ENCODE measurements at regions not wholly inside any gene's neighbourhood (a gene's known extent, or its start where the extent isn't known, plus 50 kb on each side); places are given as distances from the start of the nearest gene placed in this dataset.

GRCh38 chr1:228927946-228928898 lies 192.9 kb downstream of the RHOU start:
- no peak overlapping the region for H3K4me3 ChIP-seq
- no peak for TF ChIP-seq CTCF (IDR thresholded peaks at IDR 0.05)
- no peak for ATAC-seq

GRCh38 chr1:228929476-228930027 lies 194.3 kb downstream of the RHOU start:
- TF ChIP-seq CTCF (IDR thresholded peaks at IDR 0.05): no peak
- ATAC-seq (no peak), DNase-seq (no peak)
- Histone ChIP-seq H3K4me1 (ENCODE audit: low read depth) (peaks cover 5% of the 10 kb centered on the region), H3K9me3 (no peaks in the 10 kb centered on the region), H3K4me3 (no peak overlapping the region), H3K36me3 (ENCODE audit: low read depth) (no peaks in the 10 kb centered on the region)
- intact Hi-C loops (cut with DNase I, micrococcal nuclease): loop anchor here in 1 of 2 donors (10.0 kb wide), 1 partner anchor 75 kb away; no protein-coding TSS in a partner anchor

More at GRCh38 chr1:228927946-228928898, 192.9 kb downstream of the RHOU start:
- no peaks in the 10 kb centered on the region for H3K36me3 ChIP-seq (ENCODE audit: low read depth)
- intact Hi-C loops (cut with DNase I, micrococcal nuclease): no loop called here
- H3K9me3 ChIP-seq: no peaks in the 10 kb centered on the region
- no peak for DNase-seq
- H3K4me1 ChIP-seq (ENCODE audit: low read depth): no peaks in the 10 kb centered on the region

- Histone ChIP-seq H3K4me1 (ENCODE audit: low read depth) (peaks cover 10% of the 10 kb centered on the region), H3K9me3 (no peaks in the 10 kb centered on the region), H3K4me3 (no peak overlapping the region), H3K36me3 (ENCODE audit: low read depth) (no peaks in the 10 kb centered on the region)
- TF ChIP-seq CTCF (IDR thresholded peaks at IDR 0.05): no peak
- DNase-seq: peak in 2 of 3 donors; percentile 45 to 56
- intact Hi-C loops (cut with DNase I, micrococcal nuclease): loop anchor here in 1 of 2 donors (10.0 kb wide), 1 partner anchor 76 kb away; no protein-coding TSS in a partner anchor
- peak; percentile 84 for ATAC-seq
Observed at GRCh38 chr1:228930479-228930957, 195.2 kb downstream of the RHOU start.

GRCh38 chr1:228933753-228934152 lies 198.5 kb downstream of the RHOU start:
- intact Hi-C loops (cut with DNase I, micrococcal nuclease): loop anchor here in 1 of 2 donors (10.0 kb wide), 1 partner anchor 79 kb away; no protein-coding TSS in a partner anchor
- no peaks in the 10 kb centered on the region for H3K9me3 ChIP-seq
- peaks cover 28% of the 10 kb centered on the region for H3K4me1 ChIP-seq (ENCODE audit: low read depth)

More at GRCh38 chr1:228933753-228934152, 198.5 kb downstream of the RHOU start:
- peak in 1 of 3 donors; percentile 51 for DNase-seq
- no peak for TF ChIP-seq CTCF (IDR thresholded peaks at IDR 0.05)
- H3K4me3 ChIP-seq: no peak overlapping the region
- H3K36me3 ChIP-seq (ENCODE audit: low read depth): no peaks in the 10 kb centered on the region
- peak; percentile 65 for ATAC-seq

All from mucosa of descending colon (tissue), 3 donors.